B cell (primary cell): ENCODE measurements at regions not wholly inside any gene's neighbourhood (a gene's known extent, or its start where the extent isn't known, plus 50 kb on each side); places are given as distances from the start of the nearest gene placed in this dataset.

ENCODE experiments used
- ATAC-seq: fragments of 200-7000 bp; cut with Tn5 transposase; one replicate; pipeline ENCODE4 v1.10.0; 2021; ENCODE audit warnings: low read depth, mild to moderate bottlenecking, moderate number of reproducible peaks, moderate library complexity
- CTCF ChIA-PET: fragments of 350-600 bp; sonication (Branson Sonifier 250); formaldehyde crosslinking; loops from one replicate; lab custom pipeline; 2021; ENCODE audit warnings: antibody characterized with exemption, inconsistent platforms; lab: Charles Lee
- POLR2A ChIA-PET: fragments of 350-600 bp; sonication (Branson Sonifier 250); formaldehyde crosslinking; loops from one replicate; lab custom pipeline; 2021; ENCODE audit warnings: antibody characterized with exemption; lab: Charles Lee
- DNase-seq: peaks from one replicate; pipeline ENCODE4 v3.0.0; 2013
- H2AFZ ChIP-seq: 2 replicates; pipeline ENCODE4 v1.6.1; 2012; ENCODE audit warnings: mild to moderate bottlenecking, low read depth, low read length; ENCODE audit not compliant: insufficient read depth, poor library complexity, severe bottlenecking
- H3K27ac ChIP-seq, 2 donors: 1 replicate in 1 of 2; 2 replicates in 1 of 2; pipeline ENCODE4 v1.5.1; 2012 to 2013; ENCODE audit warnings: low read length in 2 of 2, mild to moderate bottlenecking in 2 of 2, moderate library complexity in 1 of 2
- H3K27me3 ChIP-seq, 4 experiments: fragments of 200-600 bp in 1 of 4; sonication (generic) in 1 of 4; replicated peaks in 1 of 4; 1 replicate in 2 of 4; 2 replicates in 2 of 4; pipeline versions ENCODE4 v1.6.1 to v1.7.0; 2013 to 2016; ENCODE audit warnings: low read length in 3 of 4, mild to moderate bottlenecking in 2 of 4, mixed read lengths in 1 of 4, moderate library complexity in 1 of 4; ENCODE audit not compliant: insufficient read depth in 4 of 4, control insufficient read depth in 3 of 4; ENCODE audit errors: control extremely low read depth in 1 of 4
- H3K36me3 ChIP-seq, 2 experiments: replicated peaks in 1 of 2; 1 replicate in 1 of 2; 2 replicates in 1 of 2; pipeline versions ENCODE4 v1.6.1 to v1.7.1; 2013; ENCODE audit warnings: low read length in 1 of 2; ENCODE audit not compliant: insufficient read depth in 2 of 2, control insufficient read depth in 1 of 2; ENCODE audit errors: control extremely low read depth in 1 of 2, extremely low read depth in 1 of 2
- H3K4me1 ChIP-seq, 2 donors: fragments of 200-600 bp in 1 of 2; sonication (generic) in 1 of 2; 1 replicate in 1 of 2; 2 replicates in 1 of 2; pipeline versions ENCODE4 v1.5.1 to v1.6.1; 2013 to 2017; ENCODE audit warnings: low read length in 2 of 2; ENCODE audit not compliant: control insufficient read depth in 2 of 2, insufficient read depth in 2 of 2
- H3K4me2 ChIP-seq: replicated peaks from 2 replicates; pipeline ENCODE3; 2012; ENCODE audit warnings: mild to moderate bottlenecking, low read depth, low read length; ENCODE audit not compliant: poor library complexity, severe bottlenecking
- H3K4me3 ChIP-seq, 5 experiments: fragments of 200-600 bp in 1 of 5; sonication (generic) in 1 of 5; 1 replicate in 3 of 5; 2 replicates in 2 of 5; pipeline versions ENCODE4 v1.5.1 to v1.7.0; 2011 to 2016; ENCODE audit warnings: low read length in 4 of 5, mild to moderate bottlenecking in 4 of 5, low read depth in 2 of 5, control low read depth in 1 of 5, moderate library complexity in 1 of 5; ENCODE audit not compliant: insufficient read depth in 1 of 5; ENCODE audit errors: control extremely low read depth in 1 of 5, extremely low read depth in 1 of 5
- H3K79me2 ChIP-seq: fragments of 200-600 bp; sonication (generic); one replicate; pipeline ENCODE4 v1.6.0; 2016; ENCODE audit warnings: low read length; ENCODE audit not compliant: control insufficient read depth, insufficient read depth
- H3K9ac ChIP-seq: fragments of 200-600 bp; sonication (generic); 2 replicates; pipeline ENCODE4 v1.6.1; 2017; ENCODE audit warnings: mild to moderate bottlenecking, low read length, moderate library complexity
- H3K9me3 ChIP-seq, 3 donors: one replicate each; pipeline versions ENCODE4 v1.6.1 to v1.7.1; 2013; ENCODE audit warnings: low read length in 2 of 3; ENCODE audit not compliant: control insufficient read depth in 2 of 3, insufficient read depth in 1 of 3; ENCODE audit errors: control extremely low read depth in 1 of 3
- H4K20me1 ChIP-seq: 2 replicates; pipeline ENCODE4 v1.6.0; 2012; ENCODE audit warnings: mild to moderate bottlenecking, low read length; ENCODE audit not compliant: insufficient read depth, control insufficient read depth, poor library complexity, severe bottlenecking
- H3K27ac Mint-ChIP-seq: one replicate; pipeline ENCODE4 v1.8.0; 2021; ENCODE audit warnings: mixed read lengths
- H3K27me3 Mint-ChIP-seq: one replicate; pipeline ENCODE4 v1.8.0; 2021; ENCODE audit warnings: mixed read lengths
- H3K4me1 Mint-ChIP-seq: one replicate; pipeline ENCODE4 v1.8.0; 2021; ENCODE audit warnings: mixed read lengths
- H3K4me3 Mint-ChIP-seq: one replicate; pipeline ENCODE4 v1.8.0; 2021; ENCODE audit warnings: mixed read lengths
- H3K9me3 Mint-ChIP-seq: one replicate; pipeline ENCODE4 v1.8.0; 2022; ENCODE audit warnings: mixed read lengths; ENCODE audit not compliant: insufficient read depth
- EZH2 ChIP-seq: IDR thresholded peaks from 2 replicates; pipeline ENCODE4 v1.6.1; 2012; ENCODE audit warnings: borderline replicate concordance, low read depth, mild to moderate bottlenecking, moderate library complexity, low read length; ENCODE audit not compliant: insufficient read depth, poor library complexity, severe bottlenecking
- WGBS: methylation state at CpG from one replicate; pipeline ENCODE4 v1.1.5; 2013; ENCODE audit warnings: missing lambda C conversion rate; ENCODE audit not compliant: insufficient coverage; 5-methylcytosine and 5-hydroxymethylcytosine counted together
- intact Hi-C: fragments of 100-400 bp; cut with micrococcal nuclease; formaldehyde crosslinking; loops from one replicate; pipeline ENCODE4 v1.10.0; 2022
- TF ChIP-seq, protein P1 (sequence below): fragments of 200-600 bp; IDR thresholded peaks from one replicate; pipeline ENCODE4 v1.8.0; 2022; ENCODE audit warnings: antibody characterized with exemption, mild to moderate bottlenecking

GRCh38 chr6:2441601-2442475, 196.4 kb upstream of the GMDS start:
- DNase-seq (no peak), ATAC-seq (no peak)
- ChIA-PET CTCF (no interaction called here), POLR2A (no interaction called here)
- H3K4me3 ChIP-seq: no peak overlapping the region
- Mint-ChIP-seq H3K4me3 (no peak overlapping the region), H3K27ac (no peak overlapping the region), H3K4me1 (no peaks in the 10 kb centered on the region), H3K9me3 (no peaks in the 10 kb centered on the region), H3K27me3 (peaks cover 7% of the 10 kb centered on the region)
- no peak overlapping the region for H3K27ac ChIP-seq
- no peak overlapping the region for H2AFZ ChIP-seq
- H3K9ac ChIP-seq: no peak overlapping the region
- no peaks in the 10 kb centered on the region for H3K79me2 ChIP-seq
- no peaks in the 10 kb centered on the region for H4K20me1 ChIP-seq
- H3K4me1 ChIP-seq: no peaks in the 10 kb centered on the region
- H3K4me2 ChIP-seq: no peak overlapping the region
- no peak for TF ChIP-seq EZH2
- TF ChIP-seq, protein P1, sequence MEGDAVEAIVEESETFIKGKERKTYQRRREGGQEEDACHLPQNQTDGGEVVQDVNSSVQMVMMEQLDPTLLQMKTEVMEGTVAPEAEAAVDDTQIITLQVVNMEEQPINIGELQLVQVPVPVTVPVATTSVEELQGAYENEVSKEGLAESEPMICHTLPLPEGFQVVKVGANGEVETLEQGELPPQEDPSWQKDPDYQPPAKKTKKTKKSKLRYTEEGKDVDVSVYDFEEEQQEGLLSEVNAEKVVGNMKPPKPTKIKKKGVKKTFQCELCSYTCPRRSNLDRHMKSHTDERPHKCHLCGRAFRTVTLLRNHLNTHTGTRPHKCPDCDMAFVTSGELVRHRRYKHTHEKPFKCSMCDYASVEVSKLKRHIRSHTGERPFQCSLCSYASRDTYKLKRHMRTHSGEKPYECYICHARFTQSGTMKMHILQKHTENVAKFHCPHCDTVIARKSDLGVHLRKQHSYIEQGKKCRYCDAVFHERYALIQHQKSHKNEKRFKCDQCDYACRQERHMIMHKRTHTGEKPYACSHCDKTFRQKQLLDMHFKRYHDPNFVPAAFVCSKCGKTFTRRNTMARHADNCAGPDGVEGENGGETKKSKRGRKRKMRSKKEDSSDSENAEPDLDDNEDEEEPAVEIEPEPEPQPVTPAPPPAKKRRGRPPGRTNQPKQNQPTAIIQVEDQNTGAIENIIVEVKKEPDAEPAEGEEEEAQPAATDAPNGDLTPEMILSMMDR: no peak
- H3K36me3 ChIP-seq: no peaks in the 10 kb centered on the region
- intact Hi-C loops: loop anchor here (10.0 kb wide), 1 partner anchor 247 kb away; no protein-coding TSS in a partner anchor
- H3K27me3 ChIP-seq: no peaks in the 10 kb centered on the region
- H3K9me3 ChIP-seq: peaks cover 0 to 2% (median 0%) of the 10 kb centered on the region in 3 donors
- no CpG with 5 or more reads among the region's 5 CpGs for WGBS

- no peaks in the 10 kb centered on the region for H3K27me3 ChIP-seq
- Mint-ChIP-seq H3K4me3 (no peak overlapping the region), H3K27me3 (peaks cover 3% of the 10 kb centered on the region), H3K27ac (no peak overlapping the region), H3K4me1 (no peaks in the 10 kb centered on the region), H3K9me3 (no peaks in the 10 kb centered on the region)
- no peaks in the 10 kb centered on the region for H3K79me2 ChIP-seq
- no peak overlapping the region for H3K27ac ChIP-seq
- no peak overlapping the region for H2AFZ ChIP-seq
- peaks cover 0 to 7% (median 0%) of the 10 kb centered on the region in 3 donors for H3K9me3 ChIP-seq
- H3K4me1 ChIP-seq: no peaks in the 10 kb centered on the region
- TF ChIP-seq, protein P1: no peak
- no peak for TF ChIP-seq EZH2
- no peak overlapping the region for H3K4me2 ChIP-seq
- intact Hi-C loops: loop anchor here (10.0 kb wide), 1 partner anchor 246 kb away; no protein-coding TSS in a partner anchor
- H3K9ac ChIP-seq: no peak overlapping the region
- ChIA-PET CTCF (no interaction called here), POLR2A (no interaction called here)
- no peak for DNase-seq
- no peak overlapping the region for H3K4me3 ChIP-seq
- H3K36me3 ChIP-seq: no peaks in the 10 kb centered on the region
- no peak for ATAC-seq
- H4K20me1 ChIP-seq: no peaks in the 10 kb centered on the region
These were observed 195.1 kb upstream of the GMDS start for GRCh38 chr6:2440516-2440915.
